Astrocyte (in vitro differentiated cells and primary cell): ENCODE measurements at regions not wholly inside any gene's neighbourhood (a gene's known extent, or its start where the extent isn't known, plus 50 kb on each side); places are given as distances from the start of the nearest gene placed in this dataset.

Source experiments
- CTCF ChIP-seq: IDR thresholded peaks from 2 replicates; pipeline ENCODE4 v1.5.1; 2011; ENCODE audit warnings: low read depth, mild to moderate bottlenecking, inconsistent platforms, low read length, moderate library complexity; ENCODE audit not compliant: insufficient read depth
- EZH2 ChIP-seq: IDR thresholded peaks from 2 replicates; pipeline ENCODE4 v1.6.1; 2012; ENCODE audit warnings: mild to moderate bottlenecking, low read length, inconsistent platforms; ENCODE audit not compliant: insufficient read depth

DNA sequence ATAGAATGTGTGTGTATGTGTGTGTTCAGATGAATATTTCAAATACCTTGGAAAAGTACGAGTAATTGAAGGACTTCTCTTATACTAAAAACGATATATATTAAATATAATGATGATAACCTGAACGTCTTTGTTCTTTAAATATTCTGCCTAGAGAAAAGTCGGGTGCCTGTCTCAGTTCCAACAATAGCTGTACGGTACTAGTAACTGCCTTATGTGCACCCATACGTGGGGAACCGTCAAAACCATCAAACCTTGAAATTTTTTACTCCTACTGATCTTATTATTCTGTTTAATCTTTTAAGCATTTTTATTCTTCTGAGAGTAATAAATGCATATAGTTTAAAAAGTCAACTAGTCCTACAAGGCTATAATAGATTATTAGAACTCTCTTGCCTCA is 1045.7 kb downstream of the C4orf33 start:
- TF ChIP-seq EZH2, result no peak
- TF ChIP-seq CTCF, result no peak
